Activated T-helper 1 cell treated with anti-CD3 and anti-CD28 coated beads, Interleukin-12 subunit alpha, Interleukin-12 subunit beta, Interleukin-2, Interleukin-4 antibody, amounts not matched to agents 30 ng/mL and 10 ng/mL and 1 ng/mL, durations not matched to agents 14 hours and 24 hours and 36 hours (primary cell): ENCODE measurements at regions not wholly inside any gene's neighbourhood (a gene's known extent, or its start where the extent isn't known, plus 50 kb on each side); places are given as distances from the start of the nearest gene placed in this dataset.

Experiments used
- DNase-seq: peaks from one replicate; pipeline ENCODE4 v3.0.0; 2021; ENCODE audit warnings: low spot score
- H3K27ac Mint-ChIP-seq: one replicate; pipeline ENCODE4 v1.8.0; 2021; ENCODE audit warnings: mild to moderate bottlenecking, mixed read lengths
- H3K27me3 Mint-ChIP-seq: one replicate; pipeline ENCODE4 v1.8.0; 2022; ENCODE audit warnings: mild to moderate bottlenecking, moderate library complexity, mixed read lengths; ENCODE audit not compliant: insufficient read depth
- H3K36me3 Mint-ChIP-seq: one replicate; pipeline ENCODE4 v1.8.0; 2021; ENCODE audit warnings: low read depth, mixed read lengths
- H3K4me1 Mint-ChIP-seq: one replicate; pipeline ENCODE4 v1.8.0; 2021; ENCODE audit warnings: low read depth, mixed read lengths
- H3K4me3 Mint-ChIP-seq: one replicate; pipeline ENCODE4 v1.8.0; 2021; ENCODE audit warnings: mild to moderate bottlenecking, moderate library complexity, mixed read lengths
- H3K9me3 Mint-ChIP-seq: one replicate; pipeline ENCODE4 v1.8.0; 2021; ENCODE audit warnings: mixed read lengths
- intact Hi-C: fragments of 100-400 bp; cut with micrococcal nuclease; formaldehyde crosslinking; loops from one replicate; pipeline ENCODE4 v1.15.1; 2024

DNA sequence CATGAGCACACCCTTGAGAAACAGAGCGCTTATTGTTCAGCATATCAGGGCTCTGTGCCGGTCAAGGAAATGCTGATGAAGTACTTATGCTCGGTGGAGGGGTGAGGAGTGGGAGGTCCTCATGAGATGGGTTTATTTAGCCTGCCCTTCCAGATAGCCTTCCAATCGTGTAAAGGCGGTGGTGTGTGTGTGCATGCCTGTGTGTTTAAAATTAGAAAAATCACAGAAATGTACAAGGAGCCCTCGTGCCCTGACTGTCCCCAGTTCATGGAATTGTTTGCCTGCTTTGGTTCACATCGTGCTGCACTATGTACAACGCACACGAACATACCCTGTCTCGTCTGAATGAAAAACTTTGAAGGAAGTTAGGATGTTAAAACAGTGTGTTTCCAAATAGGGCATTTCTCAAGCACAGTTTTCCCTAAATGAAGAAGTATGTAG, 158.6 kb downstream of the AQP4 start:
- DNase-seq, result no peak
- H3K4me3 Mint-ChIP-seq, result no peak overlapping the region
- intact Hi-C loops, result no loop called here
- no peaks in the 10 kb centered on the region for H3K9me3 Mint-ChIP-seq
- H3K27me3 Mint-ChIP-seq, result peaks cover 15% of the 10 kb centered on the region
- no peaks in the 10 kb centered on the region for H3K36me3 Mint-ChIP-seq
- H3K27ac Mint-ChIP-seq, result no peak overlapping the region
- peaks cover 14% of the 10 kb centered on the region for H3K4me1 Mint-ChIP-seq

- DNase-seq, result no peak
- H3K27me3 Mint-ChIP-seq, result peaks cover 15% of the 10 kb centered on the region
- H3K4me1 Mint-ChIP-seq, result peaks cover 10% of the 10 kb centered on the region
- no peaks in the 10 kb centered on the region for H3K36me3 Mint-ChIP-seq
- intact Hi-C loops, result no loop called here
- no peak overlapping the region for H3K4me3 Mint-ChIP-seq
- no peaks in the 10 kb centered on the region for H3K9me3 Mint-ChIP-seq
- H3K27ac Mint-ChIP-seq, result no peak overlapping the region
Measured at GRCh38 chr18:26705757-26706156, 157.4 kb upstream of the KCTD1 start.

DNA sequence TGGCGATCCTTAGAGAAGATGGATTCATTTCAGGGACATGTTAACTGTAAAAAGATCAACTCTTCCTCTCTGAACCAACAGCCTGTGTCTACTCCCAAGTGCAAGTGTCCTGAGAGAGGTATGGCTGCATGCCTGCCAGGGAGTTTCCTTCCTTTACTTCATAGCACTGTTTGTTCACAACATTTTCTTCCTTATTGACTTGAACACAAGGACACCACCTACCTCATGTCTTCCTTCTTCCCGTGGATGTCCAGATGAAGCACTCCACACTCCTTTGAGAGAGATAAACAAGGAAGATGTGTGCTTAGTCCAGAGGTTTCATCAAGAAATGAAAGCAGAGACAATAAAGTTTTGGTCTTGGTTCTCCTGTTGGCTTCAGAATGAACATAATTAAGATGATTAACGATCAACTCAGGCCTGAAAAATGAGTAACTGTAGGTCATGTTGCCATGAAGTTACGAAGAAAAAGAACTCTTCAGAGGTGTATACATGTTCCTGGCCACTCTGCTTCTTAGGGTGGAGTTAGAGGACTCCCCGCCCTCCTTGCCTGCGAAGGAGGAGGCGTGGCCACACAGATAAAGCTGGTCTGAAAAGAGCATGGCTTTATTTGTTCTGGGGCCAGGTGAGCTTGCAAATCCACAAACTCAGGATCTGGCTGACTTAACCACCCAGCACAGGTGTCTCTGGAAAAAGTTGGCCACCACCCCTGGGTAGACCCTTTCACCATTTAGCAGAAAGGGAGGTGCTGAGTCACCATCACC, 155.0 kb upstream of the KCTD1 start:
- Mint-ChIP-seq H3K36me3 (no peaks in the 10 kb centered on the region), H3K27me3 (peaks cover 14% of the 10 kb centered on the region), H3K27ac (no peak overlapping the region), H3K4me1 (no peaks in the 10 kb centered on the region), H3K9me3 (no peaks in the 10 kb centered on the region), H3K4me3 (no peak overlapping the region)
- intact Hi-C loops, result no loop called here
- DNase-seq, result no peak

DNA sequence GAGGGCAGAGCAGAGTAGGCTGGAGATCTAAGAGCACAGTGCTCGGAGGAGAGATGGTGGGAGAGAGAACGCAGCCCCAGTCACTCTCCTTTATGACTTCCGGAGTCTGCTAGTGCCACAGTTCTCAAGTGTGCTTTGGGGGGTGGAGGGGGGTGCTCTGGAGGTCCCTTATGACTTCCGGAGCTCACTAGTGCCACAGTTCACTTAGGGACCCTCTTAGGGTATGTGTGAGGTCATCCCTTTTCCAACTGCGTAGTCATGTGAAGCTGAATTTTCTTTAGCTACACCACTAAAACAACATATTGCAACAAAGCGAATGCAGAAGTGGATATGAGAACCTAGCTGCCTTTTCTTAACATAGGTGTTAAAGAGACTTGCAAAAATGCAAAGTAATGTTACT, 153.7 kb upstream of the KCTD1 start:
- intact Hi-C loops, result no loop called here
- no peak overlapping the region for H3K4me3 Mint-ChIP-seq
- no peaks in the 10 kb centered on the region for H3K9me3 Mint-ChIP-seq
- no peaks in the 10 kb centered on the region for H3K4me1 Mint-ChIP-seq
- DNase-seq, result no peak
- no peak overlapping the region for H3K27ac Mint-ChIP-seq
- no peaks in the 10 kb centered on the region for H3K36me3 Mint-ChIP-seq
- H3K27me3 Mint-ChIP-seq, result peaks cover 10% of the 10 kb centered on the region

DNA sequence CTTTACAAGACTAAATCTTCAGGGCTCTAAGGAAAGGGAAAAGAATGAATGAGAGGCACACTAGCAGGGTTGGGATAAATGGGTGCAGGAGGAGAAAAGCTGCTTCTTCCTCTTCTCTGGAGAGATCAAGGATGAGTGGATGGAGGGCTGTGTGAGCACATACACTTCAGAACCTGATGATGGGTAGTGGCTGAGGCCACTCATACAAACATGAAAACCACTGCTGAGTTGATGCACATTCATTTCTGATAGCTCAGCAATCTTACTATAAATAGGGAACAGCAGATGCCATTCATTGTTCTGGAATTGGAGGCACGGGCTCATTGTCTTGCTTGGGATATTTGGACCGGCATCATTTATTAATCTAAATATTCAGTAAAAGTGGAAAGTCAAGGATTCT, 152.4 kb upstream of the KCTD1 start:
- H3K9me3 Mint-ChIP-seq, result no peaks in the 10 kb centered on the region
- H3K36me3 Mint-ChIP-seq, result no peaks in the 10 kb centered on the region
- peaks cover 1% of the 10 kb centered on the region for H3K27me3 Mint-ChIP-seq
- intact Hi-C loops, result no loop called here
- no peak overlapping the region for H3K27ac Mint-ChIP-seq
- H3K4me1 Mint-ChIP-seq, result no peaks in the 10 kb centered on the region
- H3K4me3 Mint-ChIP-seq, result no peak overlapping the region
- DNase-seq, result no peak

- intact Hi-C loops, result no loop called here
- Mint-ChIP-seq H3K36me3 (no peaks in the 10 kb centered on the region), H3K9me3 (no peaks in the 10 kb centered on the region), H3K4me1 (no peaks in the 10 kb centered on the region), H3K4me3 (no peak overlapping the region), H3K27ac (no peak overlapping the region), H3K27me3 (peaks cover 1% of the 10 kb centered on the region)
- no peak for DNase-seq
Measured at GRCh38 chr18:26700201-26700600, 151.8 kb upstream of the KCTD1 start.

GRCh38 chr18:26697186-26697884, 149.0 kb upstream of the KCTD1 start:
- peaks cover 13% of the 10 kb centered on the region for H3K9me3 Mint-ChIP-seq
- no peak overlapping the region for H3K27ac Mint-ChIP-seq
- no peaks in the 10 kb centered on the region for H3K36me3 Mint-ChIP-seq
- H3K4me3 Mint-ChIP-seq, result no peak overlapping the region
- DNase-seq, result no peak
- H3K27me3 Mint-ChIP-seq, result no peaks in the 10 kb centered on the region
- intact Hi-C loops, result loop anchor here (5.0 kb wide), 1 partner anchor 50 kb away; no protein-coding TSS in a partner anchor
- no peaks in the 10 kb centered on the region for H3K4me1 Mint-ChIP-seq

- no peak overlapping the region for H3K4me3 Mint-ChIP-seq
- peaks cover 17% of the 10 kb centered on the region for H3K9me3 Mint-ChIP-seq
- intact Hi-C loops, result loop anchor here (5.0 kb wide), 1 partner anchor 49 kb away; no protein-coding TSS in a partner anchor
- H3K36me3 Mint-ChIP-seq, result no peaks in the 10 kb centered on the region
- no peak for DNase-seq
- no peaks in the 10 kb centered on the region for H3K27me3 Mint-ChIP-seq
- no peaks in the 10 kb centered on the region for H3K4me1 Mint-ChIP-seq
- H3K27ac Mint-ChIP-seq, result no peak overlapping the region
Measured at GRCh38 chr18:26696786-26697185, 148.4 kb upstream of the KCTD1 start.

DNA sequence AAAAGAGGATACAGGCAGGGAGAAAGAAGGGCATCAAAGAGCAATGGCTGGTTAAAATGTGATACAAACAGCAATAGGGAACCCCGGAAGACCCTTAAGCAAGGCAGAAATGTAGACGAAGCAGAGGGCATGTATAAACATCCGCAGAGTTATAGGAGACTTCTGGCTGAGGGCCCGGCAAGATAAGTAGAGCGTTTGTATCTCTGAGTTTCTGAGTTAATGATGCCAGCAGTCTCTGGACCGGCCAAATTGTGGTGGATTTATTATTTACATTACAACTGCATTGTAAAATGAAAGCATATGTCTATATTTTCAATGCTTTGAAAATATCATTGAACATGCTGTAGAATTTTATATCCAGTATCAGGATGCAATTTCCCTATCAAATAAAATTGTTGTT, 148.0 kb upstream of the KCTD1 start:
- intact Hi-C loops, result loop anchor here (5.0 kb wide), 1 partner anchor 49 kb away; no protein-coding TSS in a partner anchor
- peaks cover 21% of the 10 kb centered on the region for H3K9me3 Mint-ChIP-seq
- H3K27me3 Mint-ChIP-seq, result no peaks in the 10 kb centered on the region

GRCh38 chr18:26689226-26689879, 141.0 kb upstream of the KCTD1 start:
- DNase-seq, result no peak
- no peak overlapping the region for H3K4me3 Mint-ChIP-seq
- no peaks in the 10 kb centered on the region for H3K36me3 Mint-ChIP-seq
- intact Hi-C loops, result no loop called here
- peaks cover 4% of the 10 kb centered on the region for H3K27me3 Mint-ChIP-seq
- H3K27ac Mint-ChIP-seq, result no peak overlapping the region
- H3K9me3 Mint-ChIP-seq, result peaks cover 24% of the 10 kb centered on the region
- no peaks in the 10 kb centered on the region for H3K4me1 Mint-ChIP-seq

More for the DNA sequence above, 148.0 kb upstream of the KCTD1 start:
- no peaks in the 10 kb centered on the region for H3K4me1 Mint-ChIP-seq
- no peak for DNase-seq
- H3K27ac Mint-ChIP-seq, result no peak overlapping the region
- H3K4me3 Mint-ChIP-seq, result no peak overlapping the region
- no peaks in the 10 kb centered on the region for H3K36me3 Mint-ChIP-seq

DNA sequence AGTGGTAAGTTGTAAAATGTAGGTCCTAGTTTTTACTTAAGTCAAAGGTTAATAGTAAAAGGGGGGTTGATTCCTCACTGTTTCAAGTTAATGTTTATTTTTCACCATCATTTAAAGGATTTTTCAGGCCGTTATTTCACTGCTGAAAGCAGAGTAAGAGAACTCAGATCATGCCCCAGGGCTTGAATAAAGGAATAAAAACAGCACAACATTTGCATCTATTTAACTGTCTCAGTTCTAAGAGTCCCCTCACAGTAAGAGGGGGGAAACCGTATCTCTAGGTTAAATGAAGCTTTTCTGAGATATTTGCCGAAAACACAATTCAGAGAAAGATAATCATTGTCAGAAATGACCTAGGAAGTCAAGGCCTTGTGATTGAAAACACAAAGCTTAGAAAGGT, 138.2 kb upstream of the KCTD1 start:
- no peak overlapping the region for H3K4me3 Mint-ChIP-seq
- DNase-seq, result no peak
- H3K4me1 Mint-ChIP-seq, result no peaks in the 10 kb centered on the region
- H3K27ac Mint-ChIP-seq, result no peak overlapping the region
- peaks cover 9% of the 10 kb centered on the region for H3K9me3 Mint-ChIP-seq
- intact Hi-C loops, result no loop called here
- no peaks in the 10 kb centered on the region for H3K36me3 Mint-ChIP-seq
- peaks cover 4% of the 10 kb centered on the region for H3K27me3 Mint-ChIP-seq

GRCh38 chr18:26685438-26686157, 137.2 kb upstream of the KCTD1 start:
- no peak overlapping the region for H3K27ac Mint-ChIP-seq
- intact Hi-C loops, result no loop called here
- no peaks in the 10 kb centered on the region for H3K4me1 Mint-ChIP-seq

More at GRCh38 chr18:26685438-26686157, 137.2 kb upstream of the KCTD1 start:
- Mint-ChIP-seq H3K9me3 (peaks cover under 1% of the 10 kb centered on the region), H3K36me3 (no peaks in the 10 kb centered on the region), H3K27me3 (peaks cover 4% of the 10 kb centered on the region), H3K4me3 (no peak overlapping the region)
- no peak for DNase-seq
